ENCODE measurements at regions not wholly inside any gene's neighbourhood (a gene's known extent, or its start where the extent isn't known, plus 50 kb on each side); places are given as distances from the start of the nearest gene placed in this dataset.

DNA sequence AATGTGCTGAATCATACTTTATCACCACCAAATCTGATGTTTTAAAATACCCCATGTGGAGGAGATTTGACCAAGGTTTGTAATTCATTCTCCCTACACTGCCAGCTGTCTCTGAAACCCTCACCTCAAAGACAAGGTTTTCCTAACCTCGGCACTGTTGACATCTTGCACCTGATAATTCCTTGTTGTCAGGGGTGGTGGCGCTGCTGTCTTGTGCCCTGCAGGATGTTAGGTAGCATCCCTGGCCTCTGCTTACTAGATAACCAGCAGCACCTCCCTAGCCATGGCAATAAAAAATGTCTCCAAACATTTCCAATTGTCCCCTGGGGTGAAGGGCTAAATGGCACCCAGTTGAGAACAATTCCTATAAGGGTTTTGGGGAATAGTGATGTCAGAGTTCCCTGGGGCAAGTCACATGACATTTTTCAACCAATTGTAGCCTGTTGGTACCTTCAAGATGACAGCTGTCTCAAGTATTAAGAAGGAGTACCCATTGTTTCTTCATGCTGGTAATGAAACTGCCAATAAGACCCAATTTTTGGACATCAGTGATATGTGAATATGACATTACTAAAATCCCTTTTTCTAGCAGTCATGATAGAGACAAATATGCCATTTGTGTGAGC is 160.6 kb upstream of the PLCXD3 start:
- DNase-seq (ENCODE audit: low read depth in 2 of 2) = no peak

DNA sequence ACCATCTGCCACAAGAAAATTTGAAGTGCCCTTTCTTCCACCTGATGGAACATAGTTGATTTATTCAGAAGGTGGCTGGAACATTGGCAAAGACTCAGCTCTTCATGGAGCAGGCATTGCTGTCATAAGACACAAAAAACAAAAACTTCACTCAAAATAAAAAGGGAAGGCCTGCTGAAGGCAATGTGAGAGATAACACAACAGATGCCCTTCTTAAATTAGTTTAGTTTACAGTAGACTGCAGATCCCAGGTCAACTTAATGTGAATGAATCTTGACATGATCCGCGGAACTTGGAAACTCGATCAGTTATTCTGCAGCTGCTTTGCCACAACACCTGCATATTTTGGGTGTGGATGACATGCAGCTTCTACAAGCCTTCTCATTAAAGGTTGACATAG is 159.8 kb upstream of the PLCXD3 start:
- no peak for DNase-seq (ENCODE audit: low read depth in 2 of 2)

DNA sequence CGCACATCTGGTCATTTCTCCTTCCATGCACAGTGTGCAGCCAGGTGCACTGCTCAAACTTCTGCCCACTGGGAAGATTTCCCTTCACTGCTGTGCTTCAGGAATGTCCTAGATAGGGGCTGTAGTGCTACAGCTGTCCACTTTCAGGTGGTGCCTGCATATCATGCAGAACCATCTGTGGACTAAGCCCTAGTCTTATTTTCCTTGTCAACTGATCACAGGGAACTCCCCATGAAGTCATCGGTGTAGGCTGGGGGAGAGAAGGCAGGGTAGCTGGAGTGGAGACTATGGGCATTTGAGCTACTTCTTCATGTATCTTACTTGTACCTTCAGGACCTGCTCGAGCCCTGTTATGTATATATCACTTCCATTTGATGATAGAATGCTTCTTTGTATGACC is 150.9 kb upstream of the PLCXD3 start:
- no peak for DNase-seq (ENCODE audit: low read depth in 2 of 2)

DNA sequence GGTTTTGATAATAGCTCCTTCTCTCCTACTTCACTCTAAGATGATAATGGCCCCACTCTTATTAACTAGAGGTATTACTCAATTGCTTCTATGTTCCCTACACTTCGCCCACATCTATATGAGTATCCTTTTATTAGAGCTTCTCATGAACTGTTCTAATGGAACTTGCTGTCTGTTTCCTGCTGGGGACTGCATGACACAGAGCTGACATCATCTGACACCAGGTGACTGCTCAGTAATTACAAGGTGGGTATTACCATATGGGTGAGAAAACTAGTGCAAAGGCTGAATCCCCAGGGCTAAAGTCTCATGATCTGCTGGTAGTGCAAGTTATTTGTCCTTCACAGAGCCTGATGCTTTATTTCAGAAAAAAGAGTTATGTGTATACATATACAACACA is 146.2 kb upstream of the PLCXD3 start:
- DNase-seq (ENCODE audit: low read depth in 2 of 2) = no peak

DNA sequence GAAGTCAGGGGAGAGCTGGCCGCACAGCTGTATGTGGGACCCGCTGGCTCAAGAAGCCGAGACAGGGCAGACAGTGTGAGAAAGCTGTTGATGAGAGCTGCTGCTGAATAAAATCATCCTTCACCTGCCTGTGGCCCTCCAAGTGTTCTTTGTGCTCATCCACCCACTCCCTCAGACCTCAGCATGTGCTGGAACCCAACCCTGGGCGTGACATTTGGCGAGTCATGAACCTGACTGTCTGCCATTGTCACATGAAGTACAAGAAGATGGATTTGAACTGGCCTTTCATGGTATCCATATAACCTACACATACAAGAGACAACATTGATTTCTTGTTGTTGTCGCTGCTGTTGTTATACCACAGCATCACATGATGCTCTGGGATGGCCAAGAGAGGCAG is 139.7 kb upstream of the PLCXD3 start:
- DNase-seq (ENCODE audit: low read depth in 2 of 2) = no peak

DNA sequence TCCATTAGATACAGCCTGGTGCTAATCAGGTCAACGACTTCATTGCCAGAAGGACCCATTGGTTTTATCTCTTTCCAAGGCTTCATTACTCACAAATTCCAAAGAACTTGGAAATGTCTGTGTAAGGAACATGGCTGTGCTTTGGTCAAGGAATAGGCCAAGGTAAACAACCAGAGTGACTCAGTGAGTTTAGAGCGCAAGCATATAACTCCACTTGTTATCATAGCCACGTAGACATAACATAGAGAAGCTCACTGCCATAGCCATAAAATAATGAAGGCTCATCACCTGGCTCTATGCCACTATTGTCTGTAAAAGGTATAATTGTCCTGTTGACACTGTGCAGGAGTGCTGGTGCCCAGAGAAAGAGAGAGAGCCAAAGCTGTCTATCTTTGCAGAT is 139.3 kb upstream of the PLCXD3 start:
- peak; percentile 69 to 81 for DNase-seq (ENCODE audit: low read depth in 2 of 2)

DNA sequence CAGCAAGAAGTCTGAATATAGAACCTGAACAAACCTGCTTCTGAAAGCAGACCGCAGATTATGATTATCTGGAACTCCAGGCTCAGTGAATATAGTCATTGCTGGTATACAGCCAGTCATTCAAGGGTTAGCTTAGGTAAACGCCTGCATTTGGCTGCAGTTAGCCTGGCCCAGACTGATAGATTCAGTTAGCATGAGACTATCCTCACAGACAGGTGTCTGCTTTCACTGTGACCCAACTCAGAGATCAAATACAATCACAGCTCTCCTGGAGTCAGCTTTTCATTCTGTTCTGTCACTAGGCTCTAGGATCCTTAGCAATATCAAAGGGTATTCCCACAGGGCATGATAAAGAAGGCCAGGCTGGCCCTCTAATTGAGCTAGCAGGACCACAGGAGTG is 138.6 kb upstream of the PLCXD3 start:
- DNase-seq (ENCODE audit: low read depth in 2 of 2) = no peak

DNA sequence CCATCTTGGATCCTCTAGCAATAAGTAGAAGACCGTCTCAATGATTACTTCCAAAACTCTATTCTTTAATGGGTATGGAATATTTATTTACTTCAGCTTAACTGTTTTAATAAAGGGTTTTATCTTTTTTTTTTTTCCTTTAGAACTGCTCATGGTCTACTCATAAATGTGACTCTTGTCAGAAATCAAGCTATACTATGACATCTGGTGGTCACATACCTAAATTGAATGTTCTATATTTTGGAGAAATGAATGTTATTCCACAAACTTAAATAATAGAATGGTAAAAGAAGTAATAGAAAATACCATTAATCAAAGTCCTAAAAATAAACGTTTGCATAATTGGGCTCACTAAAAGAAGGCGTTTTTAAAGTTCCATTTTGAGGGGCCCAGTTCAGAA is 131.2 kb upstream of the PLCXD3 start:
- no peak for DNase-seq (ENCODE audit: low read depth in 2 of 2)

DNA sequence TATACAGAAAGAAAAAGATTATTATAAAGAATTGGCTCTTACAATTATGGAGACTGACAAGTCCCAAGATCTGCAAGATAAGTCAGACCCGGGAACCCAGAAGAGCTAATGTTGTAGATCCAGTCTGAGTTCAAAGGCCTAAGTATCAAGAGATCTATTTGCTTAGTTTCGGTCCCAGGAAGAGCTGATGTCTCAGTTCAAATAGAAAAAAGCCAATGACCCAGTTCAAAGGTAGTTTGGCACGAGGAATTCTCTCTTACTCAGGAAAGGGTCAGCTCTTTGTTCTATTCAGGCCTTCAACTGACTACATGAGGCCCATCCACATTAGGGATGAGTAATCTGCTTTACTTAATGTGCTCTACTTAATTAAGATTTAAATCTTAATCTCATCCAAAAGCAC is 128.3 kb upstream of the PLCXD3 start:
- no peak for DNase-seq (ENCODE audit: low read depth in 2 of 2)

DNA sequence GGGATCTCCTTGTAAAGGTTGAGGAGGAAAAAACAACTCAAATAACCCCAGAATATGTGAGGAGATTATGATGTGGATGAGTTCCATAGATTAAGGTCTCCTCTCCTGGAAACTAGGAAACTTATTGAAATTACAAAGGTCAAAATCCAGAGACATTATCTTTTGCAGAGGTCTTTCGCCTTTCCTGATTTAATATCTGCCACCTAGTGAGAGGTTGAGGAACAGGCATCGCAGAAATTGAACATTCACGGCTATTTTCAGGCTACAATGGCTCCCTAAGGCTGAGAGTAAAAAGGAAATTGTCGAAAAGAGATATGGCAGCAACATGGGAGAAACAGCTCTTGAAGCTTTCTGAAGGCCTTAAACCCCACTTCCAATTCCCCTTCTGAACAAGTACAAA is 127.5 kb upstream of the PLCXD3 start:
- DNase-seq (ENCODE audit: low read depth in 2 of 2) = no peak

DNA sequence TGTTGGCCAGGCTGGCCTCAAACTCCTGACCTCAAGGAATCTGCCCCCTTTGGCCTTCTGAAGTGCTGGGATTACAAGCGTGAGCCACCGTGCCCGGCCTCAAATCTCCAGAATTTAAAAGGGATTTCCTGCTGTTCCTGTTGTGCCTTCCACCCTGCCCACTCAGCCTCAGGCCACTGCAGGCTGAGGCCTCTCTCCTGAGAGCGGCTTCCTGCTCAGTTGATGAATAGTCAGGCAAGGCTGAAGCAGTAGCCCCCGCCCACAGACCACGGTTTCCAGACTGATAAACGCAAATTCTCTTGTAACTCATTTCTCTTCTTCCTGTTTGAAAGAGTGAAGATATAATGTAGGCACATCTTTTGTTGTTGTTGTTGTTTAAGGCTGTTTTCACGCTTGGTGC is 127.0 kb upstream of the PLCXD3 start:
- no peak for DNase-seq (ENCODE audit: low read depth in 2 of 2)

DNA sequence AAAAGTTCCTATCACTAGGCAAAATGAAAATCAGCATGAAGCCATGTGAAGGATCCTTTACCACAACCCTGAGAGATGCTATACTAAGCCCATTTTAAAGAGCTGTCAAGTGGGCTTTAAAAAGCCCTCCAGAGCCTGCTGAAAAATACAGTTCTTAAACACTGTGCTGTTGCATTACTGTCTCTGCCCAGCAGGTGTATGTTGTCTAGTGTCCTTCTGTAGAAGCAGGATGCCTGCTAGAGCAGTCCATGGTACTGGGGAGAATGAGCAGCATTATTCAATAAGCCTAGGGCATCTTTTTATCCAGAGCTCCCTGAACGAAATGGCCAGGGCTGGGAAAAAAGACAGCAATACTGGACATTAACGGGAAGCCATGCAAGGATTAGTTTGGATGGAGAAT is 126.2 kb upstream of the PLCXD3 start:
- DNase-seq (ENCODE audit: low read depth in 2 of 2) = peak; percentile 11 to 24

DNA sequence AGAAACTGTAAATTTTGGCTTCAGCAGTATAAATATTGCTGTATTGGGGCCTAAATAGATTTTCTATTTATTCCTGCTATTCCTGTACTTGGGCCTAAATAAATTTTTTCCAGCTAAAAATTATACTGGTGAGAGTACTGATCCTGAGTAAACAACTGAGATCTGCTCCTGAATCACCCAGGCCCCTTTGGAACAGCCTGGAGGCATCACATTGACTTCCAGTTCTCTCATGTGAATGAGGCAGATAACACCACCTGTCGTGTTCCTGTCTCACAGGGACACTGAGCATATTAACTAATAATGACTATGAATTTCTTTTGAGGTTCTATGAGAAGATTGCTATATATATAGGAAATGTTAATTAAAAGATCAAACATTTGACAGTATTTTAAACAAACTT is 119.5 kb upstream of the PLCXD3 start:
- DNase-seq (ENCODE audit: low read depth in 2 of 2) = no peak

DNA sequence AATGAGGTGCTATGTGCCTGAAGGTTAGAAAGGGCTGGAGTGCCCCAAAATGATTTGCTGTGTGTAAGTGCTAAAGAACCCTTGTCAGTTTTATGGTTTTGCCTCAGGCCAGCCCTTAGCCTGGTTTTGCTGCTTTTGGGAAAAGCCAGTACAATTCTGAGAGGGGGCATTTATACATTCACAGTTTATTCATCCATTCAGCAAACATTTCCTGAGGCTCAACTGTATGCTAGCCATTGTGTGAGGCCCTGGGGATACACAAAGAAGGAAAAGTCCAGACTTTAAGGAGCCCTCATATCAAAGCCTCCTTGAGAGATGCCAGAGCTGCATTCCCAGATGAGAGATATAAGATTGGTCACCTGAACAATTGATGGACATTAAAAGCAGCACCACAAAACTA is 115.2 kb upstream of the PLCXD3 start:
- DNase-seq (ENCODE audit: low read depth in 2 of 2) = no peak

DNA sequence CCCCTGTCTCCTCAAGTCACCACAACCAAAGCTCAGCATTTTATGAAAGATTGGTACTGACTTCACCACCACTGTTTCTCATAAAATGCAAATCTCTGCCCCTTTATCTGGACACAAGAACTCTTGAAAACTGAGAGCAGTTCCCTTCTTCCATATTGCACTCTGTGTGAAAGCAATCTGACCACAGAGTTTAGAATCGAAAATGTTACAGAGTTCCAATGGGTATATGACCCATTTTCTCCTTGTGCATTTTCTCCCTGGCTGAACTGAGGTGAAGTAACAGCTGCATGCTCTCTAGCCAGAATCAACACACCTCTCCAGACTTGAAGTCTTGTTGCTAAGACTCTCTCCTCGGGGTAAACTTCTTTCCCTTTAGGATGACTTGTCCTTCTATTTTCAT is 111.0 kb upstream of the PLCXD3 start:
- no peak for DNase-seq (ENCODE audit: low read depth in 2 of 2)

DNA sequence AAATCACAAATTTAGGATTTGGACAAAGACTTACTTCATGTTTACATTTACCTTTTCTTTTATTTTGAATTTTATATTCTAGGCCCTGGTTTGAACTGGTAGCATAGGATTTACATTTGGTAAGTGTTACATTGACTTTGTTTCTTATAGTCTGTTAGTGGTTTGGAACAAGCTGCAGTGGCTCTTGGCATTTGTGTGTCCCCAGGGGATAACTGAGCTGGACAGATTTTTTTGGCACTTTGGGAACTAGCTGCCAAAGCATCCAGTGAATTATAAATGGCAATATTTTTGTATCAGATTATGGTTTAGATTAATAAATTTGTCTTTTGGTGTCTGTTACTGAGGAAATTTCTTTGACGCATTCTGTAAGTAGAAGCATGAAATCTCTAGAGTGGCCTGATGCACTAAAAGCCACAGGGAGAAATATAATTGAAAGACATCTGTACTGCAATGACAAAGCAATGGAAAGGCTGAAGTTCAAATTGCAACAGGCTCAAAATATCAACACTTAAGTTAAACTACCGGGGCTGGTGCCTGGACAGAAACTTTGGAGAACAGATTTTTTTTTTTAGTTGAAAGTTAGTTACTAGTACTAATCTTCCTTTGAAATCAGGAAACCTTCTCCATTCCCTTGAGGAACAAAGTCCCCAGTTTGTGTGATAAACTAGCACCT is 107.6 kb upstream of the PLCXD3 start:
- no peak for DNase-seq (ENCODE audit: low read depth in 2 of 2)

DNA sequence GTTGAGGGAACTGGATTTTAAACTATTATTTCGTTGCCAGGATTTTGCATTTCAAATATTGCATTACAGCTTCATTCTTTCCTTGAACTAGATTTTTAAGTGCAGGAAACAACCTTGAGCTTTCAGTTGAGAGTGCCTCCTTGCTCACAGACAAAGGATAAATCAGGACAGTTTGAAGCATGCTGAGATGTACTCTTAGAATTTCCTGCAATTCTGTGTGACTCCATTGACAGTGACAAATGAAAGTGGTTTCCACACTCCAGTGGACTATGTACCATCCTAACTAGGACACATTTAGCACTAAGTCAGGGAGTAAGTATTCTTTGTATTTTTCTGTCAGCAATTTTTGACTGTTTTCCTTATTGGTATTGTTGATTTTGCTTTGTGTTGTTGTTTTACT is 100.0 kb upstream of the PLCXD3 start:
- no peak for DNase-seq (ENCODE audit: low read depth in 2 of 2)

DNA sequence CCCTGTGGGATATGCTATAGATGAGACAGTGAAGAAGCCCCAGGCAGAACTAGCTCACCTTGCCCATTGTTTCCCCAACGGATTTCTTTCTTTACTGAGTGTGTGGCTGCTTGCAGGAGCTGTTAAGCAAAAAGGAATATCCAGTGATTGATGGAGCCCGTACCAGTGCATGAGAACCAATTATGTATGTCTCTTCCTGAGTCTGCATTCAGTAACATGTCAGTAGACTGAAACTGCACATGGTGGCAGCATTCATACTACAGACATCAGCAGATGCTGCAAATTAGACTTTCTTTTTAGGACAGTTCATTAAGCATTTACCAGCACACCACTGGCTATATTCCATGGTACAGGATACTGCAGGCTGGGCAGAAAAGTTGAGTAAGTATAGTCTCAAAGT is 90.3 kb upstream of the PLCXD3 start:
- DNase-seq (ENCODE audit: low read depth in 2 of 2) = no peak

DNA sequence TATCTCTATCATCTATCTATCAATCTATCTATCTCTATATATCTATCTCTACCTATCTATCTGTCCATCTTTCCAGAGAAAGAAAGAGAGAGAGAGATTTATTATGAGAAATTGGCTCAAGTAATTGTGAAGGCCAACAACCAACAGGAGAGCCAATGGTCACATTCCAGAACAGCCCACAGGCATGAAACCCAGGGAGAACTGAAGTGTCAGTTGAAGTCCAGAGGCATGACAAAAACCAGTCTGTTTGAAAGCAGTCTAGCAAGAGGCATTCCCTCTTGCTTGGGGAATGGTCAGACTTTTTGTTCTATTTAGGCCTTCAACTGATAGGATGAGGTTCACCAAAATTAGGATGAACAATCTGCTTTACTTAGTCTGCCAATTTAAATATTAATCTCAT is 87.6 kb upstream of the PLCXD3 start:
- DNase-seq (ENCODE audit: low read depth in 2 of 2) = no peak

DNA sequence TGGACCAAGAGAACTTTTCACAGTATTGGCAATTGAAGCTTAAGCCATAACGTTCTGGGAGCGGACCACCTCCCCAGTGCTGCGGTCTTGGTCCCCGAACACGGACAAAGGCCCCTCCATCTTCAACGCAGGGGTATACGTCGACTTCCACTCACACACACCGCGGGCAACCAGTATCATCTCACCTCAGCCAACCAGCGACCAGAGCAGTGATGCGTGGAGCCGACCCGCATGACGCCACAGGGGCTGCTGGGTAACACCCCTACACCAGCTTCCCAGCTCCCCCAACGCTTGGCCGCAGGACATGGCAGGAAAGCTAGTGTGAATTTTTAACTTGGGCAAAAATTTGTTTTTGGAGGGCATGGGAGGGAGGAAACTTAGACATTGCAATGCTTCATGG is 77.3 kb upstream of the PLCXD3 start:
- no peak for DNase-seq (ENCODE audit: low read depth in 2 of 2)

DNA sequence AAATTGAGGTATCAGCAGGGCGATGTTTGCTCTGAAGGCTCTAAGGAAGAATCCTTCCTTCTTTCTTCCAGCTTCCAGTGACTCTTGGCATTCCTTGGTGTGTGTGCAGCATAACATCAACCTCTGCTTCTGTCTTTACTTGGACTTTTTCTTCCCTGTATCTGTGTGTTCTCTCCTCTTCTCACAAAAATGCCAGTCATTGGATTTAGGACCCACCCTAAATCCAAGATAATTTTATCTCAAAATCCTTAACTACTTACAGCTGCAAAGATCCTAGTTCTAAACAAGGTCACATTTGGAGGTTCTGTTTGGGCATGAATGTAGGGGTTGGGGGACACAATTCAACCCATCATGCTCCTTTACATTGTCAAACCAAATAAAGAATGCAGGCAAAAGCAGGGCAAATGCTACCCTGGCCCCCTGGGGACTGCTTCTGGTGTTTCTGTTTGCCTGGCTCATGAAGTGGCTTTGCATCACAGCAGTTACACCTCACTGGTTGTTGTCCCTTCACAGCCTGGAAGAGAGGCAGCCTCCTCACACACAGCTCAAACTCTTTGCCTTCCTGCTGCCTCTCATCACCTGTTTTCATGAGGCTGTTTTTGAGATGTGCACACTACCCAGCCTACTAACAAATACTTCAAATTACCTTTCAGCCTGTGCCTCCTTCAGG is 64.8 kb upstream of the PLCXD3 start:
- no peak for DNase-seq (ENCODE audit: low read depth in 2 of 2)

DNA sequence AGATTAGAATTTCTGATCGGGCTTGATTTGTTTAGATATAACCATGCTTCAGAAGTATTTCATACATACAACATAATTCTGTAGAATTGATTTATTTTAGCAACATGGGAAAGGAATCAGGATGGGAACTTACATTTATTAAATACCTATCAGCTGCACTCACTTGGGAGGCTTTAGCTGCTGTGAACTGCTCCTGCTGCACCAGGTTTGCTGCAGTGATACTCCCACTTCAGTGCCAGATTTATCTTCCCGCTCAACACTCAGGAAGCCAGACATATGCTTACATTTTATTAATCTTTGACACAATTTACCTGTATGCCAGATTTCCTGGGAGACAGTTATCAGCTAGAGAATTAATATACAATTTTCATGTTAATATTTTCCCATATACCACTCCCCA is 64.0 kb upstream of the PLCXD3 start:
- no peak for DNase-seq (ENCODE audit: low read depth in 2 of 2)

Measured in dermis microvascular lymphatic vessel endothelial cell (primary cell).